ENCODE measurements at regions not wholly inside any gene's neighbourhood (a gene's known extent, or its start where the extent isn't known, plus 50 kb on each side); places are given as distances from the start of the nearest gene placed in this dataset.

DNA sequence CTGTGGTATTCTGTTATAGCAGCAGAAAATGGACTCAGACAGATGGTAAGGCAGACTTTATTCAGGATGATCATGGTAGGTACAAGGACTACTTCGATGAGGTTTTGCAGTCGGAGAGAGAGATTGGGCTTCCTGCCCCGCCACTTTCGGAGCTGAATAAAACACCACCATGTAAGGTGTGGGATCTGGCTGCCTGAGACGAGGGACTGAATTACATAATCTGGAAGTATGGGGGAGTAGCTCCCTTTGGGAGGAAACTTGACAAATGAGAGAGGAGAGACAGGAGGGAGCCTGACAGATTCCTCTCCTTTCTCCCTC, 255.5 kb upstream of the GATB start:
- Mint-ChIP-seq H3K4me1 (ENCODE audit: low read depth, unreplicated experiment) (no peaks in the 10 kb centered on the region), H3K4me3 (ENCODE audit: unreplicated experiment) (no peak overlapping the region), H3K36me3 (ENCODE audit: insufficient read depth, unreplicated experiment) (no peaks in the 10 kb centered on the region), H3K27me3 (ENCODE audit: insufficient read depth, unreplicated experiment) (no peaks in the 10 kb centered on the region), H3K27ac (ENCODE audit: unreplicated experiment) (no peak overlapping the region), H3K9me3 (ENCODE audit: unreplicated experiment) (no peaks in the 10 kb centered on the region)
- H3K4me3 ChIP-seq (ENCODE audit: low read depth, low read length) = no peak overlapping the region
- no peak for DNase-seq
- no peaks in the 10 kb centered on the region for H3K9me3 ChIP-seq
- TF ChIP-seq, protein P1, sequence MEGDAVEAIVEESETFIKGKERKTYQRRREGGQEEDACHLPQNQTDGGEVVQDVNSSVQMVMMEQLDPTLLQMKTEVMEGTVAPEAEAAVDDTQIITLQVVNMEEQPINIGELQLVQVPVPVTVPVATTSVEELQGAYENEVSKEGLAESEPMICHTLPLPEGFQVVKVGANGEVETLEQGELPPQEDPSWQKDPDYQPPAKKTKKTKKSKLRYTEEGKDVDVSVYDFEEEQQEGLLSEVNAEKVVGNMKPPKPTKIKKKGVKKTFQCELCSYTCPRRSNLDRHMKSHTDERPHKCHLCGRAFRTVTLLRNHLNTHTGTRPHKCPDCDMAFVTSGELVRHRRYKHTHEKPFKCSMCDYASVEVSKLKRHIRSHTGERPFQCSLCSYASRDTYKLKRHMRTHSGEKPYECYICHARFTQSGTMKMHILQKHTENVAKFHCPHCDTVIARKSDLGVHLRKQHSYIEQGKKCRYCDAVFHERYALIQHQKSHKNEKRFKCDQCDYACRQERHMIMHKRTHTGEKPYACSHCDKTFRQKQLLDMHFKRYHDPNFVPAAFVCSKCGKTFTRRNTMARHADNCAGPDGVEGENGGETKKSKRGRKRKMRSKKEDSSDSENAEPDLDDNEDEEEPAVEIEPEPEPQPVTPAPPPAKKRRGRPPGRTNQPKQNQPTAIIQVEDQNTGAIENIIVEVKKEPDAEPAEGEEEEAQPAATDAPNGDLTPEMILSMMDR (IDR thresholded peaks at IDR 0.05; ENCODE audit: insufficient read depth in 1 of 2, low read depth in 1 of 2, low read length in 1 of 2, severe bottlenecking in 1 of 2, unreplicated experiment in 1 of 2) = no peak
- H3K36me3 ChIP-seq (ENCODE audit: control insufficient read depth, insufficient read depth, low read length) = no peaks in the 10 kb centered on the region
- ChIA-PET POLR2A (no interaction called here), CTCF (no interaction called here)
- H3K4me1 ChIP-seq = no peaks in the 10 kb centered on the region
- H3K27me3 ChIP-seq (replicated peaks; ENCODE audit: control insufficient read depth, insufficient read depth, low read length) = no peaks in the 10 kb centered on the region
- BruUV-seq (replicated peaks) = no TSS peak
- intact Hi-C loops (cut with micrococcal nuclease; ENCODE audit: unreplicated experiment) = no loop called here

- no peaks in the 10 kb centered on the region for H3K27me3 Mint-ChIP-seq (ENCODE audit: insufficient read depth, unreplicated experiment)
- Histone ChIP-seq H3K4me3 (ENCODE audit: low read depth, low read length) (no peak overlapping the region), H3K27me3 (replicated peaks; ENCODE audit: control insufficient read depth, insufficient read depth, low read length) (no peaks in the 10 kb centered on the region), H3K4me1 (no peaks in the 10 kb centered on the region), H3K9me3 (no peaks in the 10 kb centered on the region), H3K36me3 (ENCODE audit: control insufficient read depth, insufficient read depth, low read length) (no peaks in the 10 kb centered on the region)
- no peak for DNase-seq
- H3K36me3 Mint-ChIP-seq (ENCODE audit: insufficient read depth, unreplicated experiment) = no peaks in the 10 kb centered on the region
- H3K27ac Mint-ChIP-seq (ENCODE audit: unreplicated experiment) = no peak overlapping the region
- BruUV-seq (replicated peaks) = no TSS peak
- H3K9me3 Mint-ChIP-seq (ENCODE audit: unreplicated experiment) = no peaks in the 10 kb centered on the region
- ChIA-PET CTCF (no interaction called here), POLR2A (no interaction called here)
- H3K4me1 Mint-ChIP-seq (ENCODE audit: low read depth, unreplicated experiment) = no peaks in the 10 kb centered on the region
- TF ChIP-seq, protein P1 (IDR thresholded peaks at IDR 0.05; ENCODE audit: insufficient read depth in 1 of 2, low read depth in 1 of 2, low read length in 1 of 2, severe bottlenecking in 1 of 2, unreplicated experiment in 1 of 2) = no peak
- H3K4me3 Mint-ChIP-seq (ENCODE audit: unreplicated experiment) = no peak overlapping the region
- intact Hi-C loops (cut with micrococcal nuclease; ENCODE audit: unreplicated experiment) = no loop called here
These were observed 254.9 kb upstream of the GATB start for GRCh38 chr4:152015597-152016302.

GRCh38 chr4:152014280-152014679, 253.5 kb upstream of the GATB start:
- Histone ChIP-seq H3K4me3 (ENCODE audit: low read depth, low read length) (no peak overlapping the region), H3K4me1 (no peaks in the 10 kb centered on the region), H3K27me3 (replicated peaks; ENCODE audit: control insufficient read depth, insufficient read depth, low read length) (no peaks in the 10 kb centered on the region), H3K36me3 (ENCODE audit: control insufficient read depth, insufficient read depth, low read length) (no peaks in the 10 kb centered on the region), H3K9me3 (no peaks in the 10 kb centered on the region)
- Mint-ChIP-seq H3K9me3 (ENCODE audit: unreplicated experiment) (no peaks in the 10 kb centered on the region), H3K27ac (ENCODE audit: unreplicated experiment) (no peak overlapping the region), H3K36me3 (ENCODE audit: insufficient read depth, unreplicated experiment) (no peaks in the 10 kb centered on the region), H3K4me1 (ENCODE audit: low read depth, unreplicated experiment) (no peaks in the 10 kb centered on the region), H3K4me3 (ENCODE audit: unreplicated experiment) (no peak overlapping the region), H3K27me3 (ENCODE audit: insufficient read depth, unreplicated experiment) (no peaks in the 10 kb centered on the region)
- BruUV-seq (replicated peaks) = no TSS peak
- CTCF ChIA-PET = no interaction called here
- POLR2A ChIA-PET = no interaction called here
- DNase-seq = no peak
- intact Hi-C loops (cut with micrococcal nuclease; ENCODE audit: unreplicated experiment) = no loop called here
- TF ChIP-seq, protein P1 (IDR thresholded peaks at IDR 0.05; ENCODE audit: insufficient read depth in 1 of 2, low read depth in 1 of 2, low read length in 1 of 2, severe bottlenecking in 1 of 2, unreplicated experiment in 1 of 2) = no peak

All from Caco-2 (cell line).